Neuronal stem cell (in vitro differentiated cells): ENCODE measurements at regions not wholly inside any gene's neighbourhood (a gene's known extent, or its start where the extent isn't known, plus 50 kb on each side); places are given as distances from the start of the nearest gene placed in this dataset.
"Not testable (repeated sequence)": the region's sequence is repeated elsewhere in the genome, so short reads cannot be mapped to it uniquely, and the experiment has no call there.

ENCODE experiments used
- DNase-seq: peaks from one replicate; pipeline ENCODE4 v3.0.0-alpha.2; 2013; ENCODE audit warnings: low spot score
- H2AFZ ChIP-seq: one replicate; pipeline ENCODE4 v1.6.1; 2013; ENCODE audit warnings: mild to moderate bottlenecking, low read length, inconsistent platforms
- H2AK5ac ChIP-seq: 2 replicates; pipeline ENCODE4 v1.6.1; 2013; ENCODE audit warnings: low read depth, mild to moderate bottlenecking, inconsistent platforms, low read length, moderate library complexity, mixed read lengths
- H2BK120ac ChIP-seq: 2 replicates; pipeline ENCODE4 v1.6.1; 2013; ENCODE audit warnings: low read depth, mild to moderate bottlenecking, inconsistent platforms, low read length, moderate library complexity, mixed read lengths
- H2BK12ac ChIP-seq: one replicate; pipeline ENCODE4 v1.6.1; 2013; ENCODE audit warnings: low read length, inconsistent platforms
- H2BK15ac ChIP-seq: 2 replicates; pipeline ENCODE4 v1.6.1; 2013; ENCODE audit warnings: mild to moderate bottlenecking, low read length, inconsistent platforms, mixed read lengths
- H2BK5ac ChIP-seq: one replicate; pipeline ENCODE4 v1.6.1; 2013; ENCODE audit warnings: inconsistent platforms, mild to moderate bottlenecking, low read length, moderate library complexity
- H3K14ac ChIP-seq: one replicate; pipeline ENCODE4 v1.6.1; 2013; ENCODE audit warnings: low read length, inconsistent platforms
- H3K18ac ChIP-seq: 2 replicates; pipeline ENCODE4 v1.6.1; 2013; ENCODE audit warnings: low read length, inconsistent platforms
- H3K23ac ChIP-seq: 2 replicates; pipeline ENCODE4 v1.6.1; 2013; ENCODE audit warnings: low read depth, mild to moderate bottlenecking, mixed read lengths, low read length, inconsistent platforms; ENCODE audit not compliant: poor library complexity
- H3K27ac ChIP-seq: replicated peaks from 3 replicates; pipeline ENCODE4 v1.5.1; 2013; ENCODE audit warnings: low read length, inconsistent platforms
- H3K27me3 ChIP-seq, 3 experiments: 2 replicates each; pipeline ENCODE4 v1.6.1; 2013; ENCODE audit warnings: low read length in 3 of 3, mild to moderate bottlenecking in 2 of 3, inconsistent platforms in 1 of 3, low read depth in 1 of 3, mixed read lengths in 1 of 3, moderate library complexity in 1 of 3; ENCODE audit not compliant: control insufficient read depth in 3 of 3, insufficient read depth in 3 of 3
- H3K36me3 ChIP-seq, 2 donors: replicated peaks in 1 of 2; 2 replicates each; pipeline ENCODE4 v1.6.1; 2013; ENCODE audit warnings: low read length in 2 of 2; ENCODE audit not compliant: control insufficient read depth in 2 of 2, insufficient read depth in 2 of 2
- H3K4ac ChIP-seq: 2 replicates; pipeline ENCODE4 v1.6.1; 2013; ENCODE audit warnings: inconsistent platforms, mild to moderate bottlenecking, low read length, moderate library complexity
- H3K4me1 ChIP-seq, 2 donors: 1 replicate in 1 of 2; 2 replicates in 1 of 2; pipeline ENCODE4 v1.6.1; 2013; ENCODE audit warnings: low read length in 2 of 2, low read depth in 1 of 2; ENCODE audit not compliant: control insufficient read depth in 2 of 2, insufficient read depth in 1 of 2
- H3K4me2 ChIP-seq: one replicate; pipeline ENCODE4 v1.6.1; 2013; ENCODE audit warnings: mild to moderate bottlenecking, low read length, inconsistent platforms; ENCODE audit not compliant: insufficient read depth, poor library complexity, severe bottlenecking
- H3K4me3 ChIP-seq, 2 donors: 2 replicates each; pipeline ENCODE4 v1.5.1; 2013; ENCODE audit warnings: low read length in 2 of 2, mild to moderate bottlenecking in 2 of 2, inconsistent platforms in 1 of 2, moderate library complexity in 1 of 2
- H3K79me1 ChIP-seq: one replicate; pipeline ENCODE4 v1.6.1; 2013; ENCODE audit warnings: low read depth, mild to moderate bottlenecking, inconsistent platforms, low read length, moderate library complexity
- H3K9ac ChIP-seq: one replicate; pipeline ENCODE4 v1.6.1; 2013; ENCODE audit warnings: mild to moderate bottlenecking, low read depth, low read length, inconsistent platforms; ENCODE audit not compliant: poor library complexity
- H3K9me3 ChIP-seq, 2 donors: replicated peaks in 1 of 2; 2 replicates each; pipeline versions ENCODE3 to v1.6.1; 2013; ENCODE audit warnings: low read length in 2 of 2, mild to moderate bottlenecking in 2 of 2, inconsistent platforms in 1 of 2, low read depth in 1 of 2, mixed read lengths in 1 of 2, moderate library complexity in 1 of 2; ENCODE audit not compliant: control insufficient read depth in 2 of 2, insufficient read depth in 1 of 2
- H4K8ac ChIP-seq: one replicate; pipeline ENCODE4 v1.6.1; 2013; ENCODE audit warnings: low read depth, mild to moderate bottlenecking, inconsistent platforms, low read length, moderate library complexity
- H4K91ac ChIP-seq: one replicate; pipeline ENCODE4 v1.6.1; 2013; ENCODE audit warnings: low read length, low read depth, mild to moderate bottlenecking, inconsistent platforms; ENCODE audit not compliant: poor library complexity
- WGBS, 2 donors: extraction: QIAGEN DNeasy Blood & Tissue Kit; methylation state at CpG; one replicate each; pipeline ENCODE4 v1.1.7; 2013; ENCODE audit warnings: missing lambda C conversion rate in 2 of 2, mixed read lengths in 1 of 2; ENCODE audit not compliant: insufficient read length in 2 of 2, insufficient replicate concordance in 1 of 2; ENCODE audit errors: extremely low coverage in 2 of 2; 5-methylcytosine and 5-hydroxymethylcytosine counted together

GRCh38 chr6:112478036-112478435, 130.9 kb downstream of the RFPL4B start:
- Histone ChIP-seq H3K27me3 (no peaks in the 10 kb centered on the region), H3K4me2 (no peak overlapping the region), H3K4ac (no peak overlapping the region), H2BK12ac (no peak overlapping the region), H3K14ac (no peak overlapping the region), H2BK120ac (no peak overlapping the region), H2AK5ac (no peak overlapping the region), H3K27ac (no peak overlapping the region), H3K4me1 (no peaks in the 10 kb centered on the region), H2AFZ (peak overlapping the region; percentile 26), H4K91ac (no peak overlapping the region), H4K8ac (no peak overlapping the region), H3K9me3 (peaks cover 0 to 5% of the 10 kb centered on the region in 2 donors), H2BK15ac (no peak overlapping the region), H3K36me3 (no peaks in the 10 kb centered on the region), H3K18ac (no peak overlapping the region), H3K23ac (no peak overlapping the region), H3K9ac (no peak overlapping the region), H2BK5ac (no peak overlapping the region), H3K4me3 (no peak overlapping the region), H3K79me1 (no peaks in the 10 kb centered on the region)
- WGBS, 2 donors = no CpG with 5 or more reads among the region's 2 CpGs
- DNase-seq = no peak

DNA sequence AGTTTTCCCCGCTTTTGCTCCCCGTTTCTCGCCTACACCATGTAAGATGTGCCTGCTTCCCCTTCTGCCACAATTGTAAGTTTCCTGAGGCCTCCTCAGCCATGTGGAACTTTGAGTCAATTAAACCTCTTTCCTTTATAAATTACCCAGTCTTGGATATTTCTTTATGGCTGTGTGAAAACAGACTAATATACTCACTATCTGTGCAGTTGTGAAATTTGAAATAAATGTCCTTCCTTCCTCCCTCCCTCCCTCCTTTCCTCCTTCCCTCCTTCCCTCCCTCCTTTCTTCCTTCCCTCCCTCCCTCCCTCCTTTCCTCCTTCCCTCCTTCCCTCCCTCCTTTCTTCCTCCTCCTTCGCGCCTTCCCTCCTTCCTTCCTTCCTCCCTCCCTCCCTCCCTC, 132.8 kb downstream of the RFPL4B start:
- not testable (repeated sequence) for H2BK120ac ChIP-seq, H4K8ac ChIP-seq, H2AK5ac ChIP-seq, H2BK5ac ChIP-seq, H2BK12ac ChIP-seq, DNase-seq, H3K9ac ChIP-seq, H3K27ac ChIP-seq, H3K36me3 ChIP-seq, H3K14ac ChIP-seq, H2AFZ ChIP-seq, H4K91ac ChIP-seq, H3K4ac ChIP-seq, H3K23ac ChIP-seq, H3K4me3 ChIP-seq, H2BK15ac ChIP-seq, H3K9me3 ChIP-seq, H3K4me2 ChIP-seq, H3K79me1 ChIP-seq, H3K18ac ChIP-seq, H3K27me3 ChIP-seq, H3K4me1 ChIP-seq
- no CpG with 5 or more reads among the region's 5 CpGs for WGBS, 2 donors

DNA sequence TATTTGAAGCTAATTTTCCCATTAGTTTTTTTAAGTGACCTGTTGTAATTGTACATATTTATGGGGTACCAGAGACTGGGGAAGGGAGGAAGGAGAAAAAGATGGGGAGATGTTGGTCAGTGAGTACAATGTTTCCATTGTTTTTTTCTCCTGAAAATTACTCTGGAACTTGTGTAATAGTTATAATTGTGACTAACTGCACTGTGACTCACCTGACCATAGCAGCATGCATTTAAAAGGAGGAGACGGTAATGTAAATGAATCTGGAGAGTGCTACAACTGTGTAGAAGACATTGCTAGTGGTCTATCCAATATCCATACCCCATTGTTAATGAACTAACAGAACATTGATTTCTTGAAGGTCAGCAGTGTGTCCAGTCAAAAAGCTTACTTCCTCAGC, 133.4 kb downstream of the RFPL4B start:
- Histone ChIP-seq H2AFZ (no peak overlapping the region), H3K27ac (no peak overlapping the region), H3K9me3 (peaks cover 0 to 5% of the 10 kb centered on the region in 2 donors), H3K4ac (no peak overlapping the region), H2AK5ac (no peak overlapping the region), H3K9ac (no peak overlapping the region), H2BK120ac (no peak overlapping the region), H4K8ac (no peak overlapping the region), H3K14ac (no peak overlapping the region), H3K4me1 (no peaks in the 10 kb centered on the region), H2BK15ac (no peak overlapping the region), H3K23ac (no peak overlapping the region), H3K36me3 (no peaks in the 10 kb centered on the region), H3K4me3 (no peak overlapping the region), H2BK5ac (no peak overlapping the region), H3K18ac (no peak overlapping the region), H2BK12ac (no peak overlapping the region), H3K79me1 (no peaks in the 10 kb centered on the region), H3K27me3 (no peaks in the 10 kb centered on the region), H4K91ac (no peak overlapping the region), H3K4me2 (no peak overlapping the region)
- WGBS, 2 donors = no CpG with 5 or more reads among the region's 1 CpG
- DNase-seq = no peak

DNA sequence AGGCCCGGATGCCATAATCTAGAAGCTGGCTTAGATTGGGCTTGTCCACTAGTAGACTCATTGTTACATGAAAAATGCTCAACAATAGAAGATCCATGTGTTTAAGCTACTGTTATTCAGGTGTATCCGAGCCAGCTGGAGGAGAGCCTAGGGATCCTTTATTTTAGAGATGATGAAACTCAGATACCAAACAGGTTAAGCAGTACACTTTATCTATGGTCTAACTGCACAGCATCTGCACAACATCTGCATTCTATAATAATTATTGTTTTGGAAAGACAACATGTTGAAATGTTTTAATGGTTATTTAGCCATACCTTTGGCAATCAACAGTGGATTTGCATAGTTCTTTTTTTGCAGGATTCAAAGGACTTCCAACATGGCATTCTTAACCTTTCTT, 134.1 kb downstream of the RFPL4B start:
- no CpG with 5 or more reads among the region's 2 CpGs for WGBS, 2 donors
- Histone ChIP-seq H2AFZ (no peak overlapping the region), H3K79me1 (no peaks in the 10 kb centered on the region), H3K14ac (no peak overlapping the region), H4K8ac (no peak overlapping the region), H3K4me3 (no peak overlapping the region), H3K4ac (no peak overlapping the region), H3K23ac (no peak overlapping the region), H3K18ac (no peak overlapping the region), H3K36me3 (no peaks in the 10 kb centered on the region), H2BK5ac (no peak overlapping the region), H3K9me3 (peaks cover 0 to 2% of the 10 kb centered on the region in 2 donors), H3K4me2 (no peak overlapping the region), H3K27ac (no peak overlapping the region), H2BK120ac (no peak overlapping the region), H3K9ac (no peak overlapping the region), H2BK15ac (no peak overlapping the region), H2AK5ac (no peak overlapping the region), H2BK12ac (no peak overlapping the region), H3K27me3 (no peaks in the 10 kb centered on the region), H4K91ac (no peak overlapping the region), H3K4me1 (no peaks in the 10 kb centered on the region)
- DNase-seq = no peak
